HG02763 (cell line): ENCODE measurements at regions not wholly inside any gene's neighbourhood (a gene's known extent, or its start where the extent isn't known, plus 50 kb on each side); places are given as distances from the start of the nearest gene placed in this dataset.
"Not testable (repeated sequence)": the region's sequence is repeated elsewhere in the genome, so short reads cannot be mapped to it uniquely, and the experiment has no call there.

Experiments used
- ATAC-seq: cut with Tn5 transposase; IDR thresholded peaks from one replicate; pipeline ENCODE4 v1.9.1; 2021; ENCODE audit warnings: mild to moderate bottlenecking, moderate library complexity; ENCODE audit not compliant: unreplicated experiment

DNA sequence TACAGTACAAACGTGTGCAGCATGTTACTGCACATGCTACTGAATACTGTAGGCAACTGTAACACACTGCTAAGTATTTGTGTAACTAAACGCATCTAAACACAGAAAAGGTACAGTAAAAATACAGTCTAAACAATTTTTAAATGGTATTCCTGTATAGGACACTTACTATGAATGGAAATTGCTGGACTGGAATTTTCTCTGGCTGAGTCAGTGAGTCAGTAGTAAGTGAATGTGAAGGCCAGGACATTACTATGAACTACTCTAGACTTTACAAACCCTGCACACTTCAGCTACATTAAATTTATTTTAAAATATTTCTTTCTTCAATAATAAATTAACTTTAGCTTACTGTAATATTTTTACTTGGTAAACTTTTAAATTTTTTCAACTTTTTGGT lies 225.0 kb upstream of the TENT5A start:
- ATAC-seq: no peak

GRCh38 chr6:81969814-81970213 lies 217.3 kb upstream of the TENT5A start:
- no peak for ATAC-seq

- ATAC-seq: no peak
These were observed 216.5 kb upstream of the TENT5A start for GRCh38 chr6:81969011-81969410.

GRCh38 chr6:81966968-81967367 lies 214.5 kb upstream of the TENT5A start:
- ATAC-seq: no peak

GRCh38 chr6:81962198-81962597 lies 209.7 kb upstream of the TENT5A start:
- ATAC-seq: no peak

GRCh38 chr6:81950877-81951276 lies 198.4 kb upstream of the TENT5A start:
- ATAC-seq: peak; percentile 60

GRCh38 chr6:81948861-81949260 lies 196.4 kb upstream of the TENT5A start:
- no peak for ATAC-seq

GRCh38 chr6:81948196-81948595 lies 195.7 kb upstream of the TENT5A start:
- ATAC-seq: not testable (repeated sequence)

DNA sequence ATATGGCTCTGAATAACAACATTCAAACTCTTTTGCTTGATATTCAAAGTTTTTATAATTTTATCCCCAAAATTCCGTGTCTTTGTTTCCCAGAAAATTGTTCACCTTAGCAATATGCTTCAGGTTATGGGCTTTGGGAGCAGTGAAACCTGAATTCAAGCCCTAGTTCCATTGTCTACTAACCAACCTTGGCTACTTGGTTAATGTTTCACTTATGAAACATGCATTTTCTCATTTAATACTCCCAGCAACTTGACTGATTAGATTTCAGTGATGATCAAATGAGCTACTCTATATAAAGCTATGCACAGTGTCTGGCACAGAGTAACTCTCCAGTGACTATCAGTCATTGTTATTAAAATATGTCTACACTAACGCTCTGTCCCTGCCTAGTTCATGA lies 192.2 kb upstream of the TENT5A start:
- no peak for ATAC-seq

DNA sequence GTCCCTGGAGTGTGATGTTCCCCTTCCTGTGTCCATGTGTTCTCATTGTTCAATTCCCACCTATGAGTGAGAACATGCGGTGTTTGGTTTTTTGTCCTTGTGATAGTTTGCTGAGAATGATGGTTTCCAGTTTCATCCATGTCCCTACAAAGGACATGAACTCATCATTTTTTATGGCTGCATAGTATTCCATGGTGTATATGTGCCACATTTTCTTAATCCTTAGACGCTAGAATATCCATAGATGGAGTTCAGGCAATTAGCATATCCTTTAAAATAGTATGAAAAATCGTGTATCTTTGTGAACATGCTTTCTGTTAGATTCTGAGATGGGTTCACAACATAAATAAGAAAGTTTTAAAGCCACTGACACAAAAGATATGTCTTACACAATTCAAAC lies 190.4 kb upstream of the TENT5A start:
- ATAC-seq: not testable (repeated sequence)

- no peak for ATAC-seq
These were observed 189.5 kb upstream of the TENT5A start for GRCh38 chr6:81942067-81942370.

DNA sequence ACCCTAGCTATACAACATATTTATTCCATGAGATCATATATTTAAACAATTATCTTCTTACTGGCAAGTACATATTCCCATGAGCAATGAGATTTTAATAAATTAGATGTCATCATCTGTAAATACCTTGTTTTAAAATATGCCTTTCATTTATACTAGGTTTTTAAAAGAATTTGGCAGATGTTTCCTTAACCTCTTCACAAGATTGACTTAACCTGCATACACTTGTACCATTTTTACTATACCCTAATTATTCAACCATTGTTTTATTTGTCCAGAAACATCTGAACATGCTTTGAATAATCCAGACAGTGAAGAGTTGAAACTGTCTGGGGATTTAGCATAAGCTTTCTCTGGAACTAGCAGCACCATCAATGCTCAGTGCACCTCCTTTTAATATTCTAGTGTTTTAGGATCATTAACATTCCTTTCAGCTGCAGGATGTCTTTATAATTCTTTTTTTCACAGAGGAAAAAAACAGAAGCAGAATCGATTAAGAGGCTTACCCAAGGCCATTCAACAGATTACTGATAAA lies 188.0 kb upstream of the TENT5A start:
- ATAC-seq: no peak

- no peak for ATAC-seq
These were observed 187.3 kb upstream of the TENT5A start for GRCh38 chr6:81939766-81940165.

DNA sequence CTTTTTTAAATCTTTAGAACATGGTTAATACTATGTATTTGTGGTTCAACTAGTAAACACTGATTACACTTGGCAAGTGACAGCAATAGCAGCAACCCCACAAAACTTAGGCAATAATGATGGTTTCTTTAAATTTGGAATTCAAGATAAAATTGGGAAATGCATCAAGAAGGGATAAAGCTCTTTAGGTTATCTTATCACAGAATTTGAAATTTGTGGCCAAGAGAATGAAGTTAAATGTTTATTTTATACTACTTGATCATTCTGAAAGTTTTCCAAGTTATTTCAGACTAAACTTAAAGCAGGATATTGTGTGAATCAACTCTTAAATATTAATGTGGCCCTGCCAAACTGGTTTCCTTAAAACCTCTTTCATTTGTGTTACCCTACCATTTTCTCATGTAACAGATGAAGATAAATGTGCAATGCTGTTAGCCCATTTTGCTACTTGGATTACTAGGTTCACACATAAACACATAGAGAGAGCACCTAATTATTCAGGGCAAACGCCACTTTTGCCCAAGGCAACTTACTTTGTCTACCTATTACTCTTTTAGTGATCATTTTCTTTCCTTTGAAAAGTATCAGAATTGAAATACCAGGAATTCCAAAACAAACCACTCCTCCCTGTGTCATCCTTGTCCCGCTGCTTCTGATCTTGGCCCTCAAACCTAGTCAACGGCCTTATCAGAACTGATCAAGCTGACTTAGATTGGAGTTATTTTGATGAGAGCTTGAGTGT lies 186.7 kb upstream of the TENT5A start:
- ATAC-seq: no peak

DNA sequence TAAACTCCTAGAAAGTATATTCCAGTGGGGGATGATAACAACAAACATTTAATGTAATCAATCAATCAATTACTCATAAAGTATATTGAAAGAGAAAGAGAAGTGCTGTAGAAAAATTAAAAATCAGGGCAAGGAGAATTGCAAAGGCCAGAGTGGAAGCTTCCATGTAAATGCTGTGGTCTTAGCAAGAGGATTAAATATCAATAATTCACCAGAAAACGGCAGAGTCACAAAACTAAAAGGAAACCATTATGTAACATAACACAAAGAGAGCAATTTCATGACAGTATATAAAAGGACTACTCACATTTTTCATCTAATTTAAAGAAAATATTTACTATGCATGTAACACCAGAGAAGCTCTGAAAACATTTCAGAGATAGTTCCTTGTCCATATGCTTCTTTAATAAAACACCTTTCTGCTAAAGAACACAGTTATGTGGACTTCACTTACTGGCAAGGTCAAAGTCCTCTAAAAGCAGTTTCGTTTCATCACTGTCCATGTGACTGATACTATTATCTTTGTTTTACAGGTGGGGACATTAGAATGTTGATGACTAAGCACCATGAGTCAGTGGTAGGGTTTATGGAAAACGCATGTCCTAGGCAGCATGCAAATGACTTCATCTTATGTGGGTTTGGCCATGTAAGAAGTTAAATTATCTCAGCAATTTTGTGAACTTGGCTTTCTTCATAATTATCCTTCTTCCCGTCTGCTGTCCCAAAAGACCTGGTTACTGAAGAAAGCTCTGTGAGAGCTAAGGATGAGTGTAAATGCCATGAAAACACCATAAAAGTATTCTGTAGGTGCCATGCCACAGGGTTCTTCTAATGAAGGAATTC lies 185.8 kb upstream of the TENT5A start:
- ATAC-seq: peak; percentile 89

GRCh38 chr6:81937296-81937937 lies 184.9 kb upstream of the TENT5A start:
- ATAC-seq: no peak

DNA sequence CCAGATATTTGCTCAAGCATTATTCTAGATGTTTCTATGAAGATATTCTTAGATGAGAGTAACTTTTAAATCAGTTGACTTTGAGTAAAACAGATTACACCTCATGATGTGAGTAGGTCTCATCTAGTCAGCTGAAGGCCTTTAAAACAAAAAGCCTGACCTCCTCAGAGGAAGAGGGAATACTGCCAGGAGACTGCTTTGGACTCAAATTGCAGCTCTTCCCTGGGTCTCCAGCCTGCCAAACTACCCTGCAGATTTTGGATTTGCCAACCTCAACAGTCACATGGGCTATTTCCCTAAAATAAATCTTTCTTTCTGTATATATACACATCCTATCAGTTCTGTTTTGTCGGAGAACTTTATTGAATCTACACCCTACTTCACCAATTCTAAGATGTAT lies 182.5 kb upstream of the TENT5A start:
- no peak for ATAC-seq

- no peak for ATAC-seq
These were observed 181.1 kb upstream of the TENT5A start for GRCh38 chr6:81933608-81934051.

- no peak for ATAC-seq
These were observed 180.6 kb upstream of the TENT5A start for GRCh38 chr6:81933089-81933488.

DNA sequence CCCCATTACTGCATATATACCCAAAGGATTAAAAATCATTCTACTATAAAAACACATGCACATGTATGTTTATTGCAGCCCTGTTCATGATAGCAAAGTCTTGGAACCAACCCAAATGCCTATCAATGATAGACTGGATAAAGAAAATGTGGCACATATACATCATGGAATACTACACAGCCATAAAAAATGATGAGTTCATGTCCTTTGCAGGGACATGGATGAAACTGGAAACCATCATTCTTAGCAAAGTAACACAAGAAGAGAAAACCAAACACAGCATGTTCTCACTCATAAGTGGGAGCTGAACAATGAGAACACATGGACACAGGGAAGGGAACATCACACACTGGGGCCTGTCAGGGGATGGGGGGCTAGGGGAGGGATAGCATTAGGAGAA lies 180.0 kb upstream of the TENT5A start:
- not testable (repeated sequence) for ATAC-seq

DNA sequence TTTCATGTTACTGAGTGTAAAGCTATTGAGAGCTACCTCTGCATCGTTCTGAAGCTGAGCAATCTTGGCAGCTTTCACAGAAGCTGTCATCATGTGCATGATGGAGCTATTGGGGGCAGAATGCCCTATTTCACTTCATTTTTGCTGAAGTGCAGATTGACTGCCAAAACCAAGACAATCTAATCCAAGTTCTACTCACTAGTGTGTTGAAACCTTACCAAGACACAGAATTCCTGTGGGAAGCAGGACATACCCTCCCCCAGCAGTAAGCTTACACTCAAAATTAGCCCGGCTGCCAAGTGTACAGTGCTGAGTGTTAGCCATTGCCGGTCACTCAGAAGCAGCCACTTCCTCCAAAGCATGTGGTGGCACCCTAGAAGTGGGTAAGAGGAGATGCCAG lies 177.3 kb upstream of the TENT5A start:
- no peak for ATAC-seq

DNA sequence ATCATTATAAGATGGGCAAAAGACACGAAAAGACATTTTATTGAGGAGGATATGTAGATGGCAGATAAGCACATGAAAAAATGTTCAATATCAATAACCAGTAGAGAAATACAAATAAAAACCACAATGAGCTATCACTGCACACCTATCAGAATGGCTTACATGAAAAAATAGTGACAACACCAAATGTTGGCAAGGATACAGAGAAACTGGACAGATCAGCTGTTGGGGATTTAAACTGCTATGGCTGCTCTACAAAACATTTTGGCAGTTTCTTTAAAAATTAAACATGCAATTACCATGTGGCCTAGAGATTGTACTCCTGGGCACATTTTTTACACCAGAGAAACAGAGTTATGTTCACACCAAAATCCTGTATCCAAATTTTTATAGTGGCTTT lies 172.7 kb upstream of the TENT5A start:
- ATAC-seq: no peak
